ENCODE measurements at regions not wholly inside any gene's neighbourhood (a gene's known extent, or its start where the extent isn't known, plus 50 kb on each side); places are given as distances from the start of the nearest gene placed in this dataset.
"Not testable (repeated sequence)": the region's sequence is repeated elsewhere in the genome, so short reads cannot be mapped to it uniquely, and the experiment has no call there.

DNA sequence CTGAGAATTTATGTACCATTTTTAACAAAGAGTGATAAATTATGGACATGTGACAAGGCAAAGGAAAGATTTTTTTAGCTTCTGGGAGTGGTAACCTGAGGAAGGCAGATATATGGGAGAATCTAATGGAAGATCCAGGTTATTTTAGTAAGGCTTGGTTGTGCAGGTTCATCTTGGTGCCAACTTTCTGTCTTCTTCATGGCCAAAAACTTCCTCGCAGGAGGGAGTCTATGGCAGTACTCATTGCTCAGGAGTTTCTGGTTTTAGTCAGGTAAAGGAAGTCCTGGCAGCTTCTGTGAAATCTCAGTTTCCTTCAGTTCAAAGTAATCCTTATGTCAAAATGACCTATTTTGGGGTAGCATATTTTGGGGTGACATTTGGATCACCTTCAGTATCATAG is 248.3 kb upstream of the KCNN2 start:
- TF ChIP-seq GATA1 (IDR thresholded peaks at IDR 0.05; ENCODE audit: low read depth, low read length), result no peak
- no peak for TF ChIP-seq POLR2A (IDR thresholded peaks at IDR 0.05; ENCODE audit: low read length)
- DNase-seq, result no peak

DNA sequence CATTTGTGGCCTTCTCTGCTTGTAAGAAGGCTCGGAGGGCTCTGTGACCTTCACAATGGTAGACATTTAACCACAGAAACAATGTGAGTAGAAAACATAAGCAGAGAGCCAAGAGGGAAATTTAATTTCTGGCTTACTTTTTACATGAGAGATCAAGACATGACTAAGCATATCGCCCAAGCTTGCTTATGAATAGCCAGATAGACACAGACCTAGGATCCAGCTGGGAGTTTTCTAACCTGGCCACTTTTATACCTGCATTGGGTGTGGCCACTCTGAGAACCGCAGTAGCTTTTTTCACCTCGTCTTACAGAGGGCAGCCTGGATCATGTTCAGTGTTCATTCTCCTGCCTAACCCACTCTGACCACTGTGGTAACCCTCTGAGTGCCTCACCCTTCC is 244.9 kb upstream of the KCNN2 start:
- DNase-seq, result no peak
- TF ChIP-seq GATA1 (IDR thresholded peaks at IDR 0.05; ENCODE audit: low read depth, low read length) (no peak), POLR2A (IDR thresholded peaks at IDR 0.05; ENCODE audit: low read length) (no peak)

GRCh38 chr5:114118511-114118910 is 243.4 kb upstream of the KCNN2 start:
- DNase-seq, result no peak
- no peak for TF ChIP-seq POLR2A (IDR thresholded peaks at IDR 0.05; ENCODE audit: low read length)
- no peak for TF ChIP-seq GATA1 (IDR thresholded peaks at IDR 0.05; ENCODE audit: low read depth, low read length)

DNA sequence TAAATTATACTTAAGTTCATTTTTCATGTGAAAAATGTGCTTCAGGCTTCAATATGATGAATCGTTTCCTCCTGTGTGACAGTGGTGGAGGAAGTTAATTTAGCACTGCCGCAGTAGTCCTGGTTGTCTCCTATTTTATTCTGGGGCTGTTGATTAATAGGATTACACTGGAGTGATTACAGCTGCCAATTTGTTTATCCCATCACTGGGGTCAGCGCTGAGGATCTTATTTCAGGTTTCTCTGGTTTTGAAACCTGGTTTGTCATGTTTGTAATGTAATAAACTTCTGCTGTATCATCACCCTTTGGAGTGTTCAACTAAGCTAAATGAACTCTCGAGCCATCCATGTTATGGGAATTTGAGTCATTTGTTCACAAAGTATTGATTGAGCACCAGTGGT is 241.7 kb upstream of the KCNN2 start:
- no peak for DNase-seq
- TF ChIP-seq GATA1 (IDR thresholded peaks at IDR 0.05; ENCODE audit: low read depth, low read length), result no peak

GRCh38 chr5:114122852-114123251 is 239.0 kb upstream of the KCNN2 start:
- TF ChIP-seq POLR2A (IDR thresholded peaks at IDR 0.05; ENCODE audit: low read length) (no peak), GATA1 (IDR thresholded peaks at IDR 0.05; ENCODE audit: low read depth, low read length) (no peak)
- no peak for DNase-seq

DNA sequence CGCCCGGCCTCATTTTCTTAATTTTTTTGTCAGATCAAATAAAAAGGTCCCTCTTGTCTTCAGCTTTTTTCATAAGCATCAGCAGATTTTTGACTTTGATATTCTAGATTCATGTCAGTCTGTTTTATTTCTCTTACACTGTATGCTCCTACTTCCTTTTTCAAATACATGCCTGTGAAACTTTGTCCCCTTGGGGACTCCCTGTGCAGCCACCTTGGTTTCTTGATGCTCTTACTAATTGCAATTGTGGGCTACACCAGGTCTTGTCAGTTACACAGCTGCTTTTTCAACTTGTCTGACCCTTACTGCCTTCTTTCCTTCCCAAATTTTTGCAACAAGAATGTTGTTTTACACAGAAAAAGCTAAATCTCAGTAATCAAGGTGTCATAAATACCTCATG is 238.2 kb upstream of the KCNN2 start:
- no peak for DNase-seq
- TF ChIP-seq GATA1 (IDR thresholded peaks at IDR 0.05; ENCODE audit: low read depth, low read length) (no peak), POLR2A (IDR thresholded peaks at IDR 0.05; ENCODE audit: low read length) (no peak)

GRCh38 chr5:114146398-114146797 is 215.5 kb upstream of the KCNN2 start:
- DNase-seq, result no peak
- no peak for TF ChIP-seq GATA1 (IDR thresholded peaks at IDR 0.05; ENCODE audit: low read depth, low read length)
- no peak for TF ChIP-seq POLR2A (IDR thresholded peaks at IDR 0.05; ENCODE audit: low read length)

DNA sequence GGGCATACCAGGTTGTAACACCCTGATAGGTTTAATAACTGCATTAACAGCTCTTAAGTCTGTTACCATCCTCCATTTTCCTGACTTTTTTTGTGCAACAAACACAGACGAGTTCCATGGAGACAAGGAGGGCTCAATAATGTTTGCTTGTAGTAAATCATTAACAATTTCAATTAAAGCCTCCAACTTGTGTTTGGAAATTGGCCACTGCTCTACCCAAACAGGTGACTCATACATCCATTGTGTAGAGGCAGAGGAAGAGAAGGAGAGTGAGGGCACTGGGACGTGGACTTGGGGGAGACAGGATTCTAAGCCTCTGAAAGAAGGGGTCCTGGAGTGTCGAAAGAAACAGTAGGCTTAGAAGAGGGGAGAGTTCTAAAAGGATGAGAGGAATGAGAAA is 213.6 kb upstream of the KCNN2 start:
- DNase-seq, result no peak
- TF ChIP-seq POLR2A (IDR thresholded peaks at IDR 0.05; ENCODE audit: low read length) (no peak), GATA1 (IDR thresholded peaks at IDR 0.05; ENCODE audit: low read depth, low read length) (no peak)

DNA sequence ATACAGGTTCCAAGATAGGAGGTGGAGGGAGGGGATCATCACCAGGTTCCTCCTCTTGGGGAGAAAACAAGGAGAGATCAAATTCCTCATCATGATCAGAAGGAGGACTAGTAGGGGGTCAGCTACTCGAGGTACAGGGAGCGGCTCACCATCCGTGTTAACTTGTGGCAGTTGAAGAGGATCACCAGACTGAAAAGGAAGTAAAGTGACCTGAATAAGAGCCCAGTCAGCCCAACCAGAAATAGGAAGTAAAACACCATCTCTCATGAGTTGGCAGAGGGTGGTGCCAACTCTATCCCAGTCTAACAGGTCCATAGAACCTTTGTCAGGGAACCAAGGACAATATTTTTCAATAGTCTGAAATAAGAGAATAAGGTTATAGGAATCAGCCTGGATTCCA is 213.1 kb upstream of the KCNN2 start:
- DNase-seq, result not testable (repeated sequence)

DNA sequence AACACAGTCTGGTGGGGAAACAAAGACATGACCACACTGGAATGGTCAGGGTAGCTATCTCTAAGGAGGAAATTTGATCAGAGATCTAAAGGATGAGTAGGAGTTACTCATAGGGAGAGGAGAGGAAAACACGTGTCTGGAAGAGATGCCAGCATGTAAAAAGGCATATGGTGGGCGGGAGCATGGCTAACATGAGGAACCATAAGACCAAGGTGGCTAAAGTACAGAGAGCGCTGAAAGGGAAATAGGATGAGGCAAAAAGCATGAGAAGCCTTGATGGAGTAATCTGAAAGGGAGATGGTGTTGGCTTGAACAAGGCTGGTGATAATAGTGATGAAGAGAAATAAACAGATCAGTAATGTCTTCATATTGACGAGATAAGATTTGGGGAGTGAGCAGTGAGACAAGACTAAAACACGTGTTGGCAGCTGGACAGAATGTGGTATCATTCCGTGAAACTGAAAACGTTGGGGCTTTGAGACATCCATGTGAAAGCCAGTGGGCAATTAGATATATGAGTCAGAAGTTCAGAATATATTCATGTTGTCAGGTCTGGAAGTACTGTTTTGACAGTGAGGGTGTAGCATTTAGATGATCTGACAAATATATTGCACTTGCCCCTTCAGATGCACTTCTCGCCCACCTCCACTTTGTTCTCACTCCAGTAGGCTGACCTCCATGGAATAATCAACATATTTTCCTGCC is 209.1 kb upstream of the KCNN2 start:
- no peak for TF ChIP-seq POLR2A (IDR thresholded peaks at IDR 0.05; ENCODE audit: low read length)
- no peak for TF ChIP-seq GATA1 (IDR thresholded peaks at IDR 0.05; ENCODE audit: low read depth, low read length)
- DNase-seq, result no peak

DNA sequence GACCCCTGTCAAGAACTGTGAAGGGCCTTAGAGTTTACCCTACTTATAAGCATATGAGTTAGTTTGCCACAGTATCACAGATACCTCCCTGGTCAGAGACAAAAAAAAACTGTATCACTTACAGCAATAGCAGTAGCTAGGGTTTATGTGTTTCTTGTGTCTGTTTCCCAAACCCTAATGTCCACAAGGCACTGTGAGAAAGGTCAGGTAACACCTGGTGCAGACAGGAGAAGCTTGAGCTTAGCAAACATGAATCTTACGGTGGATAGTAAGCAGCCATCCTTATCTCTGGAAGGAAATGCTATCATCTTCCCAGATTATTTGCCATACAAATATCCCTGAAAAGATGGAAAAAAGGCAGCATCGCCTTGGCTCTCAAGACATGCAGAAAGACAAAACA is 208.5 kb upstream of the KCNN2 start:
- TF ChIP-seq GATA1 (IDR thresholded peaks at IDR 0.05; ENCODE audit: low read depth, low read length), result no peak
- TF ChIP-seq POLR2A (IDR thresholded peaks at IDR 0.05; ENCODE audit: low read length), result no peak
- no peak for DNase-seq

GRCh38 chr5:114153833-114154232 is 208.0 kb upstream of the KCNN2 start:
- TF ChIP-seq POLR2A (IDR thresholded peaks at IDR 0.05; ENCODE audit: low read length) (no peak), GATA1 (IDR thresholded peaks at IDR 0.05; ENCODE audit: low read depth, low read length) (no peak)
- DNase-seq, result no peak

GRCh38 chr5:114166081-114166480 is 195.8 kb upstream of the KCNN2 start:
- TF ChIP-seq POLR2A (IDR thresholded peaks at IDR 0.05; ENCODE audit: low read length) (no peak), GATA1 (IDR thresholded peaks at IDR 0.05; ENCODE audit: low read depth, low read length) (no peak)
- no peak for DNase-seq

DNA sequence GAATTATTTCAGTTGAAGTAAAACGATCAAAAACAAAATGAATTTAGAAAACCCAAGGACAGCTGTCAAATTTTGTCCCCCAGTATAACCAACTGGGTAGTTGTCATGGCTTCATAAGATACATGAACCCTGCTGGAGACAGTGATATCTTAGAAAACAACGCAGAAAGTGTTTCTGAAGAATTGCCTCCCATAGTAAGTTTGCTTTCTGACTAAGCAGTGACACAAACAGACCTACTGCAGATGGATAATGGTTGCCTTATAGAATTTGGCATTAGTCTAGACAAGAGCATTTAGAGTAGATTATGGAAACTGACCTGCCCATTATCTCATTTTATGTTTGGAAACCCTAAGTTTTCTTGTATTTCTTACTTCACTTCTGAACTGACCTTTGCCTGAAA is 187.7 kb upstream of the KCNN2 start:
- DNase-seq, result no peak
- TF ChIP-seq GATA1 (IDR thresholded peaks at IDR 0.05; ENCODE audit: low read depth, low read length) (no peak), POLR2A (IDR thresholded peaks at IDR 0.05; ENCODE audit: low read length) (no peak)

DNA sequence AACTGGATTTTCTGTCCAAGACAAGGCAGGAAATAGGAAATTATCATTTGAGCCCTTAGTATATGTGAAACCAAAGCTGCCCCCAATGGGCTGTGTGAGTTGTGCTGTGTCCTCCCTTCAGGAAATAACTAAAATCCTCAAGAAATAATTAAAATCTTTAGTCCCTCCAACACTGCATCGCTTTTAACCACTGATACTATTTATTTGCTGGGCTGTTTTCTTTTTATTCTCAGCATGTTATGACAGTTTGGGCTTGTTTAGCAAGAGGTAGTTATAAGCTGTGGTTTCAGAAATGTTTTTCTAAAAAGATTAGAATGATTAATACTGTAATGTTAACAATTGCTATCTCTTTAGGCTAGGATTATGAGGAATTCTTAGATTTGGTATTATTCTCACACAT is 187.0 kb upstream of the KCNN2 start:
- no peak for TF ChIP-seq POLR2A (IDR thresholded peaks at IDR 0.05; ENCODE audit: low read length)
- no peak for TF ChIP-seq GATA1 (IDR thresholded peaks at IDR 0.05; ENCODE audit: low read depth, low read length)
- DNase-seq, result no peak

- no peak for TF ChIP-seq POLR2A (IDR thresholded peaks at IDR 0.05; ENCODE audit: low read length)
- no peak for TF ChIP-seq GATA1 (IDR thresholded peaks at IDR 0.05; ENCODE audit: low read depth, low read length)
- no peak for DNase-seq
Observed at GRCh38 chr5:114176356-114176755, 185.5 kb upstream of the KCNN2 start.

Data from erythroblast (primary cell).